Chondrocyte (in vitro differentiated cells): ENCODE measurements at regions not wholly inside any gene's neighbourhood (a gene's known extent, or its start where the extent isn't known, plus 50 kb on each side); places are given as distances from the start of the nearest gene placed in this dataset.
"Not testable (repeated sequence)": the region's sequence is repeated elsewhere in the genome, so short reads cannot be mapped to it uniquely, and the experiment has no call there.

Experiments used
- DNase-seq: peaks from one replicate; pipeline ENCODE4 v3.0.0; 2021; ENCODE audit warnings: mixed read lengths, low spot score
- H3K27ac Mint-ChIP-seq: one replicate; pipeline ENCODE4 v1.8.0; 2021; ENCODE audit warnings: mild to moderate bottlenecking, moderate library complexity, mixed read lengths; ENCODE audit not compliant: unreplicated experiment
- H3K27me3 Mint-ChIP-seq: 2 replicates; pipeline ENCODE4 v1.8.0; 2021; ENCODE audit warnings: low read depth, mixed read lengths
- H3K36me3 Mint-ChIP-seq: 2 replicates; pipeline ENCODE4 v1.8.0; 2021; ENCODE audit warnings: low read depth, mixed read lengths
- H3K4me1 Mint-ChIP-seq: 2 replicates; pipeline ENCODE4 v1.8.0; 2021; ENCODE audit warnings: low read depth, mild to moderate bottlenecking, mixed read lengths
- H3K4me3 Mint-ChIP-seq: one replicate; pipeline ENCODE4 v1.8.0; 2021; ENCODE audit warnings: mild to moderate bottlenecking, moderate library complexity, mixed read lengths; ENCODE audit not compliant: unreplicated experiment
- H3K9me3 Mint-ChIP-seq: 2 replicates; pipeline ENCODE4 v1.8.0; 2021; ENCODE audit warnings: low read depth, mixed read lengths
- CTCF ChIP-seq: fragments of 200-600 bp; sonication (generic); IDR thresholded peaks from 2 replicates; pipeline ENCODE4 v1.5.0; 2021; ENCODE audit warnings: antibody characterized with exemption, mild to moderate bottlenecking, moderate library complexity

GRCh38 chrX:126489116-126489695 is 63.4 kb downstream of the DCAF12L1 start:
- Mint-ChIP-seq H3K36me3 (no peaks in the 10 kb centered on the region), H3K9me3 (peaks cover 10% of the 10 kb centered on the region), H3K4me3 (no peak overlapping the region), H3K27ac (no peak overlapping the region), H3K27me3 (no peaks in the 10 kb centered on the region), H3K4me1 (no peaks in the 10 kb centered on the region)
- no peak for DNase-seq
- no peak for TF ChIP-seq CTCF

- Mint-ChIP-seq H3K36me3 (no peaks in the 10 kb centered on the region), H3K9me3 (peaks cover 1% of the 10 kb centered on the region), H3K4me1 (no peaks in the 10 kb centered on the region), H3K27ac (no peak overlapping the region), H3K27me3 (no peaks in the 10 kb centered on the region), H3K4me3 (no peak overlapping the region)
- no peak for DNase-seq
- TF ChIP-seq CTCF = no peak
Measured at GRCh38 chrX:126485409-126485808, 67.2 kb downstream of the DCAF12L1 start.

GRCh38 chrX:126481916-126482315 is 70.7 kb downstream of the DCAF12L1 start:
- Mint-ChIP-seq H3K27ac (no peak overlapping the region), H3K4me3 (no peak overlapping the region), H3K9me3 (peaks cover 15% of the 10 kb centered on the region), H3K4me1 (no peaks in the 10 kb centered on the region), H3K27me3 (no peaks in the 10 kb centered on the region), H3K36me3 (no peaks in the 10 kb centered on the region)
- no peak for DNase-seq
- TF ChIP-seq CTCF = no peak

DNA sequence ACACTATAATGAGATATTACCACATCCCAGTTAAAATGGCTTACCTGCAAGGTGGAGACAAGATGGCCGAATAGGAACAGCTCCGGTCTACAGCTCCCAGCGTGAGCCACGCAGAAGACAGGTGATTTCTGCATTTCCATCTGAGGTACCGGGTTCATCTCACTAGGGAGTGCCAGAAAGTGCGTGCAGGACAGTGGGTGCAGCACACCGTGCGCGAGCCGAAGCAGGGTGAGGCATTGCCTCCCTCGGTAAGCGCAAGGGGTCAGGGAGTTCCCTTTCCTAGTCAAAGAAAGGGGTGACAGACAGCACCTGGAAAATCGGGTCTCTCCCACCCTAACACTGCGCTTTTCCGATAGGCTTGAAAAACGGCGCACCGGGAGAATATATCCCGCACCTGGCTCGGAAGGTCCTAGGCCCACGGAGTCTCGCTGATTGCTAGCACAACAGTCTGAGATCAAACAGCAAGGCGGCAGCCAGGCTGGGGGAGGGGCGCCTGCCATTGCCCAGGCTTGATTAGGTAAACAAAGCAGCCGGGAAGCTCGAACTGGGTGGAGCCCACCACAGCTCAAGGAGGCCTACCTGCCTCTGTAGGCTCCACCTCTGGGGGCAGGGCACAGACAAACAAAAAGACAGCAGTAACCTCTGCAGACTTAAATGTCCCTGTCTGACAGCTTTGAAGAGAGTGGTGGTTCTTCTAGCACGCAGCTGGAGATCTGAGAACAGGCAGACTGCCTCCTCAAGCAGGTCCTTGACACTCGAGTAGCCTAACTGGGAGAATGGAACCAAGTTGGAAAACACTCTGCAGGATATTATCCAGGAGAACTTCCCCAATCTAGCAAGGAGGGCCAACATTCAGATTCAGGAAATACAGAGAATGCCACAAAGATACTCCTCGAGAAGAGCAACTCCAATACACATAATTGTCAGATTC is 92.5 kb downstream of the DCAF12L1 start:
- not testable (repeated sequence) for H3K27ac Mint-ChIP-seq, H3K27me3 Mint-ChIP-seq, H3K4me3 Mint-ChIP-seq, H3K4me1 Mint-ChIP-seq, H3K36me3 Mint-ChIP-seq
- H3K9me3 Mint-ChIP-seq = peaks cover 23% of the 10 kb centered on the region
- DNase-seq = peak; percentile 41

DNA sequence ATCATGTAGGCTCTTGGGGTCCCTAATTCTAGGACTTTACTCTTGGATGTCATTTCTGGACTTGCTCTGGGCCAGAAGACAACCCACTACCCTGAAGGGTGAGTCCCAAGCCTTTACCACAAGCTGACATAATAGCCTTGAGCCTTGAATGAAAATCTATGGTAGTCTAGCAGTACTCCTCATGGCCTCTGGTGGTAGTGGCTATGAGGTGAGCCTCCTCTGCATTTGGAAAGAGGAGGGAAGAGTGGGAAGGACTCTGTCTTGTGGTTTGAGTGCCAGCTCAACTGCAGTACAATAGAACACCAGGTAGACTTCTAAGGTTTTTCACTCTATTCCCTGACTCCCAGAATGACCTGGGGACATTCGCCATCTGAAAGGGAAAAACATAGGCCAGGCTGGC is 96.5 kb downstream of the DCAF12L1 start:
- H3K4me1 Mint-ChIP-seq = no peaks in the 10 kb centered on the region
- H3K27ac Mint-ChIP-seq = no peak overlapping the region
- no peak for DNase-seq
- peaks cover 24% of the 10 kb centered on the region for H3K9me3 Mint-ChIP-seq
- TF ChIP-seq CTCF = no peak
- no peaks in the 10 kb centered on the region for H3K36me3 Mint-ChIP-seq
- H3K4me3 Mint-ChIP-seq = no peak overlapping the region
- no peaks in the 10 kb centered on the region for H3K27me3 Mint-ChIP-seq
